T-helper 1 cell (primary cell): ENCODE measurements at regions not wholly inside any gene's neighbourhood (a gene's known extent, or its start where the extent isn't known, plus 50 kb on each side); places are given as distances from the start of the nearest gene placed in this dataset.

Experiments used
- DNase-seq, 5 donors: peaks; one replicate each; pipeline ENCODE4 v3.0.0-alpha.2; 2012 to 2020

DNA sequence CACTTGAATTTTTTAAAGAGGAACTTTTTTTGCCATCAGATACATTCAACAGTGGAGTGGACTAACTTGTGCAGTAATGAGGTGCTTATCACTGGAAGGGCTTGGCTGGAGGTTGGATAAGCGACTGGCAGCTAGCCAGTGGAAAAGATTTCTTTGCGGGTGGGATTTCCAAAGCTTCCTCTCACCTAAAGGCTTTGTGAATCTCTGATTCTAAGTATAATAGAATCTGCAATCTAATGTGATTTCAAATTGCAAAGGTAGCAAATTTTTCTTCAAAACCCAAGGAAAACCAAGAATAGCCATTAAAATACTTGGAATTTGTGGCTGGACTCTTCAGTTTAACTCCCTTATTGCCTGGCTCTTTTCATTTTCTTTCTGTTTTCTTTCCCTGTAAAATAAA, 460.4 kb upstream of the MARCKS start:
- DNase-seq = no peak

DNA sequence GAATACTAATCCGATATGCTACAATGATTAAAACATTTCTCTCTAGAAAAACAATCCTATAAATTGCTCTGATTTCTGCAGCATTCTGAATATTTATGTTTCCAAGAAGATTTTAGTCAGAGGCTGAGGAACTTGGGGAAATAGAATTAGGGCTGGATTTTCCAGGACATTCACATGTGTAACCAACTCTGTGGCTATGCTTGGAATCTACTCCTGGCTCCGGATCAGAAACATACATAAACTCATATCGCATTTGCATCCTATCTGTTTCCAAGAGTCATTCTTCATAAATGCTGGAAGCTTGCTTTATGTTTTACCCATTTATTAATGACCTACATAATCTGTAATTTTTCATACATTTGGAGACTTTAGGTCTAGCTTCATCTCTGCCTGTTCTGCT, 459.9 kb upstream of the MARCKS start:
- no peak for DNase-seq

DNA sequence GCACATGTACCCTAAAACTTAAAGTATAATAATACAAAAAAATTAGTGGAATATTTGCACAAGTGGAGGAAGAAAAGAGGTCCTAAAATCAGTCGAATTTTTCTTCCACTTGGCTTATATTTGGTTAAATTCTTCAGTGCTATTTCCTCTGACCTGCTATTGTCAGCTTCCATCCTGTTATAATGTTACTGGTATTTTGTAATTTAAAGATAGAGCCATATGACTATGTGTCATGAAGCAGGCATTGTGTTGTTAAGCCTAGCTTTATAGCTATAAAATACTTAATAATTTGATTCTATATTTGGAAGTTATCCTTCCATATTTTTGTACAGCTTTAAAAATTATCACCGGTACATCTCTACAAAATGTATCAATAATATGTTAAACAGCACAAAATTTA, 455.9 kb upstream of the MARCKS start:
- DNase-seq = no peak

DNA sequence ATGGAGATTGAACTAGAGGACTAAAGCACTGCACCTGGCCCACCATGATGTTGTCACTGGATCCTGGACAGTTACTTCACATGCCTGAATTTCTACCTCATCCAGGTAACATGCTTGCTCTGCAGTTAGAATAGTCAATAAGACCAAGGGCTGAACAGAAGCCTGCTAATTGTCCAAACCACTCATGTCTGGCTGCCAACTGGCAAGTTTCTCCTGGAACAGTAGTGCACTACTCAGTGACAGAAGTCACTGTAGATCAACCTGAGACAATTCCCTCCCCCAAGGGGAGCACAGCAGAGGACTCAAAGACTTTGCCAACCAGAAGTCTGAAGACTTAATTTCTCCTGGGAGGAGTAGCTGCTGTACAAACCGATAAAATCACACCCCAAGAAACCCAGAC, 454.6 kb upstream of the MARCKS start:
- DNase-seq = no peak

DNA sequence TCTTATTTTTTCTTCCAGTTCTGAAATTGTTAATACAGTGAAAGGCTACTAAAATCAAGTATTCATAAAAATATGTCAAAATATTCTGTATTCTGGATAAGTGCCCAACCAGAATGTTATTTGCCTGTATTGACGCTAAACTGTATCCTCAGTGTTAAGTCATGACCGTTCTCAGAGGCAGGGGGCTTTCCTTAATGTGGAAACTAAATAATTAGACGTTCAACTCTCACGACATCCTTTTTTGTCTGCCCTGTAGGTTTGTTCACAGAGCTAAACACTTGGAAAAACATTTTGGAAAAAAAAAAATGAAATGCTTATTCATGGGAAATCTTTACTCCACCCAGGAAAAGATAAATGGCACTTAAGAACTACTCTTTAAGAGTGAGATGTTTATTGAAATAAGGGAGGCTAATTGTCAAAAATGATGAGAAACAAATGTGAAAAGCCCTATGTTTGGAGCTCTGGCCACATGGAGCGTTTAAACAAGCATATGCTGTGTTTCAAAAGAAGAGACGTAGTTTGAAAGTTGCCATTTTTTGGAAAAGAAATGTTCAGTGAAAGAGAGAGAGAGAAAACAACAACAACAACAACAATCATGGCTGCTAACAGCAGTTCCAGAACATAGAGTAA, 453.1 kb upstream of the MARCKS start:
- DNase-seq = no peak

DNA sequence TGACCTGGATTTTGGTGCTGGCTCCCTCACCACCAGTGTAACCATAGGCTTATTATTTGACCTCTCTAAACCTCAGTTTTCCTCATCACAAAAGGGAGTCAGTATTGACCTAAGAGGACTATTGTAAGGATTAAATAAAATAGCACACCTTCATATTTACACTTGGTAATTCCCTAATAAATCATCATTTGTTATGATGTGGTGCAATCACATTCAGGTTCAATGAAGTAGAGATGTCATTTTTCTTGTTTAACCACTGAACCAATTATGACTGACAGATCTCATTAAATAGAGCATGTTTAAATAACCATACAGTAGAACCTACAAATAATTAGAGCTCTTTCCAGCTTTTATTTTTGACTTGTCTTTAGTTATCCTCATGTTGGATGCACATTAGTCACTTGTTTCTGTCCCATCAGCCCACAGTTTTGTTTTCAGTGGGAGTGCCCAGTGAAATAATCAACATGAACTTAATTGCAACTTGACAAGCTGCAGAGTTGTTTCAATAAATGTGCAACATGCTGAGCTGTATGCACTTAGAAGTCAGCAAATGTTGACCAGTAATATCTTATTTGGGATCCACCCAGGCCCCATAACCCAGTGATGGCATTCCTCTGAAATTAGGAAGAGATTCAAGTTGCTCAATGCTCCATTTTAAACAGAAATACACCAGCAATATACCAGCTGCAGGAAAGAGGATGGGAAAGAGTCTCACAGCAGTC, 451.7 kb upstream of the MARCKS start:
- no peak for DNase-seq

DNA sequence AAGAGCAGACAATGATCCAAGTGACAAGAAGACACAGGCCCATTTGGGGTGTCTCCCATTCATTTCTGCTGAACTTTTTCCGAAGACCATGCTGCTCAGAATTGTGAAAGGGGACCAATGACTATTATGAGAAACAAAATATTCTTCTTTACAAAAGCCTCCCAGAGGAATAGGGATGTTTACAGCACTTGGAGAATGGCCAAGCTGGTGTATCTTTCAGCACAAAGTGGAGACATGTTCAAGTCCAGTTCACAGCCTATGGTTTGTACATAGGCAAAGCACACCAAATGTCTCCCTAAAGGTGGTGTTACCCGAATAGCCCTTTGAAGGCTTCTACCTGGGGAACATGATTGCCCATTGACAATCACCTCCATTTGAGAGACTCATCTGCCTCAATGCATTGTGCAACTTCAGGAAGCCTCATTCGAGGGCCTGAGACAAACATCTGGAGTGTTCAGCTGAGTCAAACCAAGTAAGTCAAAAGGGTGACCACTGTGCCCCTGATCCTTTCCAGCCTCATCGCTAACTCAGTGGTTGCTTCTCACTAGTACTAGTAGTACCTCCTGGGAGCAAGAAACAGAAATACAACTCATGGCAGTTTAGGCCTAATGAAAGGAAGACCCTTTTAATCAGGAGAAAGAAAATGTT, 451.0 kb upstream of the MARCKS start:
- DNase-seq = no peak

DNA sequence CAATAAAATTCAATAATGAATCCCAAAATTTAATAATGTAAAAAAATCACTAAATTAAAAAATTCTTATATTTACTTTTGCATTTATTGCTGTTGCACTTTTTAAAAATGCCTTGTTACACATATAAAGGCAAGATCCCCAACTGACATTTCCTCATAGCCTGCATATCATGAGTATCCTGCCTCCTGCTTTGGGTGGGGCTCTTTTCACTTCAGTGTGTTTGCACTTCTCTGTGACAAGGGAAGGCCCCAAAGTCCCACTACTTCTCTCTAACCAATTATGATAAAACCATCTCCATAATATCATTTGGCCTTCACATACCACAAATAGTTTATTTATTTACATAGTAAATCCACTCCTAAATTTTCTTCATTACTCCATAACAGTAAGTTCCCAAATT, 446.1 kb upstream of the MARCKS start:
- no peak for DNase-seq

DNA sequence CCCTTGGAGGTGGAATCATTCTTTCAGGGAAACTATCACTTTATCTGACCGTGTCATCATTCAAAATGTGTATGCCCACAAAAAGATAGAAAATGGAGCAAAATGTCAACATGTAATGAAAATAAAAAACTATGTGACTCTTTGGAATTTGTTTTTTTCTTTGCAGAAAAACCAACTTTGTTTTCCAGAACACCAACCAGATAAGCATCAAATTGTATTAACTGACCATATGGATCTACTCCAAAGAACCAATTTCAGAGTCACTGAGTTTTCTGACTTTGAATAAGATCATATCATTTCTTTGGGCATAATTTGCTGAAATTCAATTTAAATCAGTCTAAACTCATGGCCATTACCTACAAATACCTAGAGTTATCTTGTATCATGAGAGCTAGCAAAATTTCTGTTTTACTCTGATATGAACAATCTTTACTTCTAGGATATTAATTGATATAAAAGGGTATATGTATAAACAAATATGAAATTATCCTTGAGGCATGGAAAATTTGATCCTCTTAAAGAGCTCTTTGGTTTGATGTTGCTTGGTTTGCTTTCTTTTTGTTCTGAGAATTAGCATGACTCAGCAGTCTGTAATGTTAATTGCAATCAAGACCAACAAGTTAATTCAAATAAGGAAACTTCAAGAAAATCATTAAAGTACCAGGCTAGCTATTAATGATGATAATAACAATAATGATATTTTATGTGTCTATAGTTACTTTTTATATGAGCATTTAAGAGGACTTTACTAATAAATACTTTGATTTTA, 444.4 kb upstream of the MARCKS start:
- no peak for DNase-seq

DNA sequence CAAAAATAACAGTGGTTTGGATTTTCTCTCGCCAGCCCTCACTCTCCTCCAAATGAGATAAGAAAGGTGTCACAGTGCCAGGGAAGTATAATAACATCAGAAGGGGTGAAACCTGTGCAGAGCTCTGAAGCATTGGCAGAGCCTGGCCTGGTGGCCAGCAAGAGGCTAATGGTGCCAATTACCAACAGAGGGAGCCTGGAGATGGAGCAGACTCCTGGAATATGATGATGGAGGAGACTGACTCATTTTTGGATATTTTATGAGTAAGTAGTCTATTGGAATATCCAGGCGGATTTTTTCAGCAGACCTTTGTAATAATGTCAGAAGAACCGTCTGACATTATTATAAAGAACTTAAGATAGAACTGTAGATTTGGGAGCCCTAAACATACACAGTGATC, 442.6 kb upstream of the MARCKS start:
- DNase-seq = no peak

DNA sequence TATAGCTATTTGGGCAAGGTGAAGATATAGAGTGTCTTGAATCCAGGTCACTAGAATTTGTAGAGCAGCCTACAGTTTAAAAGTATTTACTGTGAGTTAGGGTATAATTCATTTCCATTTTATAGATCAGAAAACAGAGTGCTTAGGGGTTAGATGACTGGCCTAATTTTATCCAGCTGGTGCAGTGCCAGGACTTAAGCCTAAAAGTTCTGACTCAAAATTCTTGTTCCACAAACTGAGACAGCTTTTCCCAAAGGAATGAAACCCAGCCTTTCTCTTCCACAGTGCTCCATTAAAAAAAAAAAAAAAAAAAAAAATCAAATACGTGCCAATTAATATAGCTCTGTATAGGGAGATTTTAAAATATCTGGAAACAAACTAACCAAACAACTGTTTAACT, 441.0 kb upstream of the MARCKS start:
- no peak for DNase-seq

DNA sequence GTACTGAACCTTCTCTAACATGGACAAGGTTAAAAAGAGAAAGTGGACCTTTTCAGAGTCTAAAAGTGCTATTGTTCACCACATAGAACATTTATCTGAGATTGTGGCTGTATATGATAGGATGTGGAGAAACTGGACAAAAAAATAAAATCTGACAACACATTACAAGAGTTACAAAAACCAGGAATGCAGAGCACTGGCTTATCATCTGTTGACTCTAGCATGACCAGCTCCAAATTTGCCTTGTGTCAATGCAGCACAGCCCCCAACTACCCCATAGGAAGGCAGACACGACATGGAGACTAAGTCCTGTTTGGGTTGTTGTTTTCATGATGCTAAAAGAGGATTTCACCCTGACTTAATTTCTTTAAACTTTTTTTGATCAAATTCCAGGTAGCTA, 436.9 kb upstream of the MARCKS start:
- no peak for DNase-seq

DNA sequence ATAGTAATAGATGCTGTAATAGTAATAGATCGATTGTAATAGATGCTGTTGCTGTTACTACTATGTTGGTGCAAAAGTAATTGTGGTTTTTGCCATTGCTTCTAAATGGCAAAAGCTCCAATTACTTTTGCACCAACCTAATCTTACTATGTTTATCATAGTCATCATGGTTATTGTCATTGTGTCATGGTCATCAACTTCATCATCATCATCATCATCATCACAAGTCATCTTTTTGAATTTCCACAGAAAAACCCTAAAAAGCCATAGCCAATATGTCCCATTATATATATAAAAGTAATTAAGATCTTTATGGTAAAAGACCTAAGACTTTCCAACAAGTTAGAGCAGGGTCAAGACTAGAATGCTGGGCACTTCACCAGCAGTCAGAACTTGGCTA, 435.1 kb upstream of the MARCKS start:
- no peak for DNase-seq

DNA sequence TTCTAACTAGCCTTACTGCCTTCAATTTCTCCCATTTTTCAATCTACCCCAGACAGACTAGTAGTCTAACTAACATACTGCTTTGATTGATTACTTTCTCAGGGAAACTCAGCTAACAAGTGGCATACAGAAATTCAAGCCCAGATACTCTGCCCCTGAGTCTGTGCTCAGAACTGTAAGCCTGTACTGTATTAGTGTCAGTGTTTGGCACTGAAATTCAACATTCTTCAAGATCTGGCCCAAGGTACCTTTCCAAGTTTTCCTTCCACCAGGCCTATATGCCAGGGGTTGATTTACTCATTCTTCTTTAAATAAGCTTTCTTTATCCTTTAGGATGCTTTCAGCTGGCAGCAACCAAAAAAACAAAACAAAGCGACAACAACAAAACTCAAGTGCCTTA, 433.2 kb upstream of the MARCKS start:
- no peak for DNase-seq

DNA sequence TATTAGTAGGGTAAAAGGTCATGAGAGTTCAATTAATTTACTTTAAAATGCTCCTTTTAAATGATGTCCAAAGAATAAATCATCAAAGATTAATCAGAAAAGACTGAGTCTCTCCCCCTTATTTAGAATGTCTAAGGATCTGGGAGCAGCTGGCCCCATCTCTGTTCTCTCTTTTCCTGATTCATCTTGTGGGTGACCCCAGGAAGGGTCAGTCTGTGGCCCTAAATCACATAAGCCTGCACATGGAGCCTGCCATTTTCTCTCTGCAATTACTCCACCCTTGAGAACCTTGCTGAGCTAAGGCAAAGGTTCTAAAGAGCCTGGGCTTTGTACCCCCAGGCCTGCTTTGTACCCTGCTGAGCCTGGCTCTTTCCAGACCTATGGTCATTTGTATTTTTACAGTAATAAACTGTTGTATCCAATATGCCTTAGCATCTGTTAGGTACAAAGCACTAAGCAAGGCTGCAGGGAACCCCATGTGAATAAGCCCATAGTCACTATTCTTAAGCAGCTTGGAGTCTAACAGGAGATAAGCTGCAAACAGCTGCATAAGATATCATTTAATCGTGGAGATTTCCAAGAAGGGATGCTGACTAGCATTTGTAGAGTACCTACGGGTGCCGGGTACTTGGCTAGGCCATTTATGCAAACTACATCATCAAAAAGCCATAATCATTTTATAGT, 431.0 kb upstream of the MARCKS start:
- DNase-seq = no peak

DNA sequence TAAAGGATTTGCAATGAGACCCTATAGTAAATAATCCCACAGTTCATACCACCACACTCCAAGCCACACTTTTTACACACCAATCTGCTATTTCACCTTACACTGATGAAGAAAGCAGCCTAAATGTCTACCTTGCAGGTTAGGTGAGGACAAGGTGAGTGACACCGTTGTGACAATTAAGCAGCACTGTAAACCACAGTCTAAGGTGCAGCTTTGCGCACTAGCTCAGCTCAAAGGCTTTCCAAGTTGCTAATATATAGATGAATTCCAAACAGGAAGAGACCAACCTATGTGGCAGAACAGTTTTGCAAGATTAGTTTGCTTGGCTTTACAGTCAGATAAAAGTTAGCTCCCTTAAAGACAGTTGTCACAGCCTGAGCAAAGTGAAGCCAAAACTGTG, 429.5 kb upstream of the MARCKS start:
- DNase-seq = no peak

DNA sequence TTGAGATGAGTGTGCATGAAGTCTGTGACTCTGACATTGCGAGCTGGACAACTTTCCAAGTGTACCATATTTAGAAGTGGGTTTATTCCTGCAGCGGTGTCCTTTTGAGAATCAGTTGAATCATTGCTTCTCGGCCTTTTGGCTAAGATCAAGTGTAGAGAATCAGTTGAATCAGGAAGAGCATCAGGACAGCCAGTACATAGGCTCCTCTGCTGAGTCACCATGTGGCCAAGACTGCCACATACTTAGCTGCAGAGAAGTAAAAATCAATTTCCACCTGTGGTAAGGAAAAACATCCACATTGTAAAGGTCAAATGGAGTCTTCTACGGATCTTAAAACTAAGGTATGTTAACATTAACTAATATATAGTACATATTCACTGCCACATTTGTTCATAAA, 428.4 kb upstream of the MARCKS start:
- DNase-seq = no peak

DNA sequence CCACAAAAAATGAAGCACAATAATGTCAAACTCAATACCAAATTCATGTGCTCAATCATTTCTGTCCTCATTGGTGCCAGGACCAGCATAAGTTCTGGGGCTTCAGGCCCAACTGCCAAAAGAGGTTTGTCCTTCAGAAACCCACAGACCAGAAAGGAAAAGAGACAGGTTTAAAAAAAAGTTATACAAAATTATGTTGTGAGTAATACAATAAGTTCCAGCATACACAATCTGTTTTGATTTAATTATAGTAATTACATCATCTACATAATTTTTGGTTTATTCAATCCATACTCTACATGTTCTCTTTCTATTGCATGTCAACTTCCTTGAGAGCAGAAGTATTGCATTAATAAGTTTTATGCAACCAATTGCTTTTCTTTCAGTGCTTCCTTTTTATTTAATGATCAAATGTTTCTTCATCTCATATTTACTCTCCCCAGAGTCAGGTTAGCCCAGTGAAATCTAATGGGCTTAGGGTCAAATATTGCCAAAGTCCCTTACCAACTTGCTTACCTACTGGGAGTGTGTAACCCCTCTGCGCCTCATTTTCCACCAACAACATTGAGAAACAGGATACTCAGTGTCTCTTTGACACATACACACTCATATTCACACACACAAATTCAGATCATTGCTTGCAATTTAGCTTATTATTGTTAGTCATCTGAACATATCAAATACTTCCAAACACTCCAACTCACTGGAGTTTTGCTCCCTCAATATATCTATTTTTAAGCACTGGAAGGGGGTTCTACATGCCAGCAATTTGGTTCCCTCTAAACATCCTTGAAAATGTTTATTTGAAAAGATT, 424.4 kb upstream of the MARCKS start:
- no peak for DNase-seq

DNA sequence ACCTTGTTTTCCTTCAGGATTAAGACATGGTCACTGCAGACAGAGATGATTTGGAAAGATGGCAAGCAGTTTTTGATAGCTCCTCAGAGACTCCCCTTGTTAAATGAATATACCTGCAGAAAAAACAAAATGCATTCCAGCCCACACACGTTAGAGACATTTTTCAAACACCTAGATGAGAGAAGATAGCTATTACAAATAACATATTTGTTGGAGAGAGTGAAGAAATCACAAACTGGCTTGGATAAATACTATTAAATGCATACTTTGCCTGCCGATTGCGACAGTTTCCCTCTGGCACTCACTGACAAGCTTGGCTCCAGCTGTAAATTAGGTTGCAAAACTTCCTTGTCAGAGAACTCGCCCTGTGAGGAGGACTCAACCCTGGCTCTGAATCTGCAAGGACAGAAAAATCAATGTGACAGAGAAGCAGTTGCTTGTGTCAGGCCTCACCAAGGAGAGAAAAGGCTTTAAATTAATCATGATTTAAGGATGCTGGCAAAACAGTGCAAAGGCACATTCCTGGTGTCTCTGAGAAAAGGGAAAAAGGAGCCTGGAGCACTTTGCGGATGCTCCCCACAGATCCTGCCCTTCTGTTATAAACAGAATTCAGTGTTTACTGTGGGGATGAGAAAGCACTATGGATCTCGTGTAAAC, 423.7 kb upstream of the MARCKS start:
- no peak for DNase-seq

DNA sequence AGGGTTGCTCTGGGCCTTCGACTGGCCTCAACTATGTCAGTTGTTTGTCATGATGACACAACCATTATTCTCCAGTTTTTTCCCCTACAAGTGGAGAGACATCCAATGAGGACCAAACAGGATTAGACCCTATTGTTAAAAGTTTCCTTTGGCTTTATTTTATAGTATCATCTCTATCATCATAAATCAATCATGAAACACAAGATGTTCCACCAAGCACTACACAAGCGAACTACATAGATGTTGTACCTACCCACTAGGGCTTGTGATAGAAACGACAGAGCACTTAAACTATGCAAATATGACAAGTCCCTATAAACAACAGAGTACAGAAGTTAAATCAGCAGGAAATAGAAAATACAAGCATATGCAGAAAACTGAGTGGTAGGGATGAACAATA, 422.5 kb upstream of the MARCKS start:
- DNase-seq = no peak

DNA sequence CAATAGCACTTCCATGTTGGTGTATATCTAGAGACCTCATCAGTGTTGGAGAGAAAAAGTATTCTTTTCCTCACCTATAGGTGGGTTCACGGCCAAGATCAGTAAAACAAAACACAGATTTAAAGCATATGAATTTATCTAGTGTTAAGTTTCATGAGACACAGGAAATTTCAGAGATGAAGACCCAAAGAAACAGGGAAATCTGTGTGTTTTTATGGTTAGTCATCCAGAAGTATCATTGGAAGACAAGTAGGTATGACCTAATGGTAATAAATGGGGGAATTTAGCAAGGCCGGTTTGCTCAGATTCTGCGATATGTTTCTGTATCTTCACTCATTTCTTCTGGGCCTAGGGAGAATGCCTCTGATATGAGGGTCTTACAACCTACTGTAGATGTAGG, 419.6 kb upstream of the MARCKS start:
- no peak for DNase-seq

DNA sequence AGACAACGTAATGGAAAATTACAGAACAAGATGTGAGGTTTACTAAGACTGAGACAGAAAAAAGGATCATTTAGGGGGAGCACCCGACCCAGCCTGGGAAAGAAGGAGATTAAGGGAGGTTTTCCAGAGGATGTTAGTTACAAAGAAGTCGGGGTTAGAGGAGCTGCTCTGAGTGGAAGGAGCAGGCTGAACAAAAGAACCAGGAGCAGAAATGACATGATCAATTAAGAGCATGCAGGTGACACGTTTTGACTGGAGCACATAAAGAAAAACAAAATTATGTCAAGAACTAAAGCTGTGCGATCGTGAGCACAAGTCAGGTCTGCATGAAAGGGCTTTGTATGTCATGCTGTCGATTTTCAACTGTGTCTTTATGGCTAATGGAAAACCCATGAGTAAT, 417.3 kb upstream of the MARCKS start:
- DNase-seq = no peak
